ENCODE measurements at regions not wholly inside any gene's neighbourhood (a gene's known extent, or its start where the extent isn't known, plus 50 kb on each side); places are given as distances from the start of the nearest gene placed in this dataset.

GRCh38 chr16:65446427-65446826 is 324.6 kb upstream of the CDH11 start:
- Histone ChIP-seq H4K20me1 (ENCODE audit: insufficient read depth) (no peaks in the 10 kb centered on the region), H3K4me3 (replicated peaks in 1 of 2; ENCODE audit: low read depth in 1 of 2, low read length in 2 of 2) (no peak overlapping the region), H3K9me3 (ENCODE audit: control insufficient read depth in 1 of 2, insufficient read depth in 1 of 2, low read depth in 1 of 2, low read length in 2 of 2) (peaks cover 18 to 23% of the 10 kb centered on the region in 2 experiments; a peak in 2 of 4 replicates), H3K27me3 (ENCODE audit: insufficient read depth, low read length) (no peaks in the 10 kb centered on the region), H3K4me1 (ENCODE audit: control insufficient read depth in 1 of 2, insufficient read depth in 2 of 2, low read length in 2 of 2) (no peaks in the 10 kb centered on the region), H2AFZ (ENCODE audit: low read depth, low read length, poor library complexity, severe bottlenecking) (no peak overlapping the region), H3K36me3 (ENCODE audit: control insufficient read depth in 1 of 2, insufficient read depth in 2 of 2, low read length in 2 of 2) (no peaks in the 10 kb centered on the region), H3K9ac (ENCODE audit: low read length) (no peak overlapping the region), H3K9me2 (ENCODE audit: insufficient read depth) (no peaks in the 10 kb centered on the region), H3K4me2 (ENCODE audit: low read length) (no peak overlapping the region), H3K27ac (ENCODE audit: low read depth, low read length) (no peak overlapping the region), H3K79me2 (ENCODE audit: insufficient read depth, low read length) (no peaks in the 10 kb centered on the region)
- no peak for ATAC-seq
- TF ChIP-seq CEBPB (IDR thresholded peaks at IDR 0.05; ENCODE audit: low read depth) (no peak), SIN3A (IDR thresholded peaks at IDR 0.05; ENCODE audit: low read depth) (no peak), YY1 (IDR thresholded peaks at IDR 0.05; ENCODE audit: extremely low read depth, insufficient replicate concordance, low read depth, low read length) (no peak), ZFX (IDR thresholded peaks at IDR 0.05) (no peak), TCF7L2 (IDR thresholded peaks at IDR 0.05; ENCODE audit: borderline replicate concordance, extremely low read depth, insufficient read depth, insufficient read length) (no peak), JUND (IDR thresholded peaks at IDR 0.05) (no peak), ZNF274 (IDR thresholded peaks at IDR 0.05; ENCODE audit: low read depth, low read length) (no peak)
- TF ChIP-seq, protein P1, sequence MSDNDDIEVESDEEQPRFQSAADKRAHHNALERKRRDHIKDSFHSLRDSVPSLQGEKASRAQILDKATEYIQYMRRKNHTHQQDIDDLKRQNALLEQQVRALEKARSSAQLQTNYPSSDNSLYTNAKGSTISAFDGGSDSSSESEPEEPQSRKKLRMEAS (IDR thresholded peaks at IDR 0.05) = no peak
- intact Hi-C loops (cut with micrococcal nuclease) = no loop called here
- no TSS peak for BruUV-seq (replicated peaks)
- ChIA-PET RAD21 (ENCODE audit: low non-redundant PET in 1 of 2, low total read pairs in 2 of 2, uncharacterized antibody in 2 of 2, unreplicated experiment in 2 of 2) (no interaction called here), CTCF (no interaction called here), POLR2A (no interaction called here)
- DNase-seq (ENCODE audit: low read depth, low spot score) = no peak

DNA sequence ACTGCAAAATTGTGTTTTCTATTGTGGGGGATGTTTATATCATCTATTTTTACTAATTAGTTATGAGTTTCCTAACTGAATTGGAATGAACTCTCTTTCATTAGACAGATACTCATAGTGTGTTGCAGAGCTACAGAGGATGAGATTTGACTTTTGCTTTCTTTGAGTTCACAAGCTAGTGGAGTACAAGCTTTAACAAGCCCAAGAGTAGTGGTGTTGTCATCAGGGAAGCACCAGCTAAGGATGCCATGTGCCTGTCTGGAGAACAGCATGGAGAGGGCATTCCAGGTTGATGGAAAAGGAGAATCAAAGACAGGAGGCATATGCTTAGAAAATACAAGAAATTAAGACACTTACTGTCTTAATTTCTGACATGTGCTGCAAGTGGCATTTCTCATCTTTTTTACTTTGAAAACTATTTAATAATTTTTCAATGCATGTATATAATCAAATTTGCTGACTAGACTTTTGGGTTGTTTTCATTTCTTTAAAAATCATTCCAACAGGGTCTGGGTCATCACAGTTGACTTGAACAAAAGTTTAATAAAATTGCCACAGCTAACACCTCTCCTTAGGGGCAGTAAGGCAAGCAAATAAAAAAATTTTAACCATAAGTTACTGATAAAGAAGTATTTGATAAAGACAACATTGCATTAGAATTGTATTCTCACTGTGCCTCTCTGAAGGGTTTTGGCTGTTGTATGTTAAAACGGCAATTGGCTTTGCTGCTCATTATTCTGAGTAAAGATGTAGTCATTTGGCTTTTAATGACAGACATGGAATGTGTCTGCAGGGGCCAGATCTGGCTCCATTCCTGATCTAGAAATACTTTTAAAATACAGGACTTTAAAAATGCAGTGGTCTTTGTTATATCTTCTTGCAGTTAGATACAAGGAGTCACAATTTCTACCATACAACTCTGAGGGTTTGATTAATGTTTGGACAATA is 323.7 kb upstream of the CDH11 start:
- Histone ChIP-seq H3K9me3 (ENCODE audit: control insufficient read depth in 1 of 2, insufficient read depth in 1 of 2, low read depth in 1 of 2, low read length in 2 of 2) (peaks cover 18 to 23% of the 10 kb centered on the region in 2 experiments; a peak in 2 of 4 replicates), H3K79me2 (ENCODE audit: insufficient read depth, low read length) (no peaks in the 10 kb centered on the region), H3K36me3 (ENCODE audit: control insufficient read depth in 1 of 2, insufficient read depth in 2 of 2, low read length in 2 of 2) (no peaks in the 10 kb centered on the region), H3K27me3 (ENCODE audit: insufficient read depth, low read length) (no peaks in the 10 kb centered on the region), H3K9ac (ENCODE audit: low read length) (no peak overlapping the region), H3K4me3 (replicated peaks in 1 of 2; ENCODE audit: low read depth in 1 of 2, low read length in 2 of 2) (no peak overlapping the region), H3K9me2 (ENCODE audit: insufficient read depth) (no peaks in the 10 kb centered on the region), H3K4me1 (ENCODE audit: control insufficient read depth in 1 of 2, insufficient read depth in 2 of 2, low read length in 2 of 2) (no peaks in the 10 kb centered on the region), H2AFZ (ENCODE audit: low read depth, low read length, poor library complexity, severe bottlenecking) (no peak overlapping the region), H3K4me2 (ENCODE audit: low read length) (no peak overlapping the region), H4K20me1 (ENCODE audit: insufficient read depth) (no peaks in the 10 kb centered on the region), H3K27ac (ENCODE audit: low read depth, low read length) (no peak overlapping the region)
- ATAC-seq (no peak), DNase-seq (ENCODE audit: low read depth, low spot score) (no peak)
- BruUV-seq (replicated peaks) = no TSS peak
- ChIA-PET CTCF (no interaction called here), RAD21 (ENCODE audit: low non-redundant PET in 1 of 2, low total read pairs in 2 of 2, uncharacterized antibody in 2 of 2, unreplicated experiment in 2 of 2) (no interaction called here), POLR2A (no interaction called here)
- intact Hi-C loops (cut with micrococcal nuclease) = no loop called here
- TF ChIP-seq EGR1 (IDR thresholded peaks at IDR 0.05; ENCODE audit: low read depth) (no peak), SRF (IDR thresholded peaks at IDR 0.05; ENCODE audit: low read depth) (no peak), SP1 (IDR thresholded peaks at IDR 0.05; ENCODE audit: low read depth) (no peak), EZH2phosphoT487 (IDR thresholded peaks at IDR 0.05; ENCODE audit: borderline replicate concordance) (no peak), POLR2AphosphoS5 (IDR thresholded peaks at IDR 0.05; ENCODE audit: low read depth, low read length) (no peak)
- TF ChIP-seq, protein P1 (IDR thresholded peaks at IDR 0.05) = no peak
- TF ChIP-seq, protein P2, sequence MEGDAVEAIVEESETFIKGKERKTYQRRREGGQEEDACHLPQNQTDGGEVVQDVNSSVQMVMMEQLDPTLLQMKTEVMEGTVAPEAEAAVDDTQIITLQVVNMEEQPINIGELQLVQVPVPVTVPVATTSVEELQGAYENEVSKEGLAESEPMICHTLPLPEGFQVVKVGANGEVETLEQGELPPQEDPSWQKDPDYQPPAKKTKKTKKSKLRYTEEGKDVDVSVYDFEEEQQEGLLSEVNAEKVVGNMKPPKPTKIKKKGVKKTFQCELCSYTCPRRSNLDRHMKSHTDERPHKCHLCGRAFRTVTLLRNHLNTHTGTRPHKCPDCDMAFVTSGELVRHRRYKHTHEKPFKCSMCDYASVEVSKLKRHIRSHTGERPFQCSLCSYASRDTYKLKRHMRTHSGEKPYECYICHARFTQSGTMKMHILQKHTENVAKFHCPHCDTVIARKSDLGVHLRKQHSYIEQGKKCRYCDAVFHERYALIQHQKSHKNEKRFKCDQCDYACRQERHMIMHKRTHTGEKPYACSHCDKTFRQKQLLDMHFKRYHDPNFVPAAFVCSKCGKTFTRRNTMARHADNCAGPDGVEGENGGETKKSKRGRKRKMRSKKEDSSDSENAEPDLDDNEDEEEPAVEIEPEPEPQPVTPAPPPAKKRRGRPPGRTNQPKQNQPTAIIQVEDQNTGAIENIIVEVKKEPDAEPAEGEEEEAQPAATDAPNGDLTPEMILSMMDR (IDR thresholded peaks at IDR 0.05 in 2 of 3, conservative IDR thresholded peaks at IDR 0.05 in 1 of 3; ENCODE audit: borderline replicate concordance in 1 of 3, insufficient read depth in 1 of 3, low read depth in 2 of 3, low read length in 2 of 3) = no peak
